22Rv1 (cell line): ENCODE measurements at regions not wholly inside any gene's neighbourhood (a gene's known extent, or its start where the extent isn't known, plus 50 kb on each side); places are given as distances from the start of the nearest gene placed in this dataset.

ENCODE experiments used
- H3K27ac ChIP-seq: fragments of 450-650 bp; 2 replicates; pipeline ENCODE4 v1.5.1; 2017
- CTCF ChIP-seq: fragments of 450-650 bp; IDR thresholded peaks from 2 replicates; pipeline ENCODE4 v1.5.1; 2017; ENCODE audit warnings: mild to moderate bottlenecking
- ZFX ChIP-seq: fragments of 450-650 bp; IDR thresholded peaks from 2 replicates; pipeline ENCODE4 v1.6.1; 2017; ENCODE audit warnings: antibody characterized with exemption, borderline replicate concordance

DNA sequence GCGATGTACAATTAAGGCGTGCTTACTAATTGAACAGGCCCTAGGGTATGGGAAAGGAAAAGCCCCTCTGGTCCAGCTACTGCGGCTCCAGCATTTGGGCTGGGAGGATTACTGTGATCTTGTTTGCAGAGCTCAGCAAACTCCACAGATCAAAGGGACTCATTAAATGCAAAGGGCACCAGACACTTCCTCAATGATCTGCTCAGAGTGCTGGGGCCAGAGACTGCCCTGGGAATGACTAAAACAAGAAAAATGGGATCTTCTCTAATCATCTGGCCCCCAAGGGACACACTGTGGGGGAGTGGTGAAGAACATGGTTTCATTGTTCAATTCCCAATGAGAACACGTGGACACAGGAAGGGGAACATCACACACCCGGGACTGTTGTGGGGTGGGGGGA, 85.0 kb downstream of the MARCHF4 start:
- H3K27ac ChIP-seq = no peak overlapping the region
- TF ChIP-seq CTCF (no peak), ZFX (no peak)

DNA sequence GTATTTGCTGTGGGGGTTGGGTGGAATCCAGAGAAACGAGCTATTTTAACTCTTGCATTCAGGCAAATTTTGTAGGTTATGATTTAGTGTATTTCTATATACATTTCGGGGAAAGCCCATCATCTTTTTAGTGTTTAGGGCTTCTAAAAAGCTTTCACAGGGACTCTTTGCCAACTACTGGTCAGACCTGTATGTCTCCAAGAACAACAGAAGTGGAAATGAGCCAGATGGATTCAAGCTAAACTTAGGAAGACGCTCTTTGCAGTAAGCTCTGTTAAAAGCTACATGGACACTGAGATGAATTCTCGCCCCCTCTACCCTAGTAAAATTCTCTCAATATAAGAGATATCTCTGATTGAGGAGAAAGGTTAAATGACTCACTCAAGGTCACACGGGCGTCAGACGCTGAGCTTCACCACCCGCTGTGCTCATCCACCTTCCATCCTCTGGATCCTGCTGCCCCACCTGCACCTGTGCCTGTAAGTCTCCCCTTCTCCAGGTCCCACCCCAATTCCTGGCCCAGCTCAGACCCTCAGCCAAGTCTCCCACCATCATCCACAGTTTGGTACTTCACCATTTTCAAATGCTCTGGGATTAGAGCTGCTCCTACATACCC, 85.6 kb downstream of the MARCHF4 start:
- H3K27ac ChIP-seq = no peak overlapping the region
- TF ChIP-seq CTCF (no peak), ZFX (no peak)

GRCh38 chr2:216285701-216286100, 86.6 kb downstream of the MARCHF4 start:
- no peak overlapping the region for H3K27ac ChIP-seq
- TF ChIP-seq ZFX (no peak), CTCF (no peak)

DNA sequence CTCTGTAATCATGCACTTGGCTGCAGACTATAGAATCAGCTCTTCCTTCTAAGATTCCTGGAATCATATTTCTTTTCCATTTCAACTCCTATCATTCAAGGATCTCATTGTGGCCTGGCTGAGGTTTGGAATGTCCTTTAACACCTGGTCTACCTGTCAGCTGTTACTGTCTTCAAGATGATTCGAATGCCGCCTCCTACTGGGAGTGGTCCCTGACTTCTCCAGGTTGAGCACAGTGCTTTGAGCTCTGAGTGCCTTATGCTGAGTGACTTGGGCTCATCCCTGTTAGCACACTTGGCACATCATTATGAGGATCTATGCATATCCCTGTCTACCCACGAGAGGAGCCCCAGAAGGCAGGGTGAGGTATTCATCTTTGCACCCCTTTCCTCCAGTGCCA, 87.6 kb downstream of the MARCHF4 start:
- H3K27ac ChIP-seq = no peak overlapping the region
- TF ChIP-seq ZFX (no peak), CTCF (no peak)

- no peak overlapping the region for H3K27ac ChIP-seq
These were observed 89.0 kb downstream of the MARCHF4 start for GRCh38 chr2:216283038-216283900.

DNA sequence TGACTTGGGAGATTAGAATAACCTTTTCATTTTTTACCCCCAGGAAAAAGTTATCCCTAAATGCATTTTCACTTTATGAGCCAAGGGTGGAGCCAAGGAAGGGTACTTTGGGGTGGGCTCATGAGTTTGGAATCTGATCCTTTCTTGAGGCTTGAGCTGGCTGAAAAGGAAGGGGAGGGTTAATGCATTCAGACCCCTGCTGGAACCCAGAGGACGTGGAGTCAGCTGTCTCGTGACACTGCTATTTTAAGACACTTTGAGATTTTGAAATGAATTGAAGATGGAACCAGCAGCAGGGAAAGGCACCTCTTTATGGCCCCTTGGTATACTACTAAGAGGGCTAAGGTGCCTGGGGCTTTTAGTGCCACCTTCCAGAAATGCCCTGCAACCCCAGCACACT, 90.4 kb downstream of the MARCHF4 start:
- no peak overlapping the region for H3K27ac ChIP-seq

More at GRCh38 chr2:216283038-216283900, 89.0 kb downstream of the MARCHF4 start:
- TF ChIP-seq CTCF (peak; percentile 80), ZFX (no peak)

More for the DNA sequence above, 90.4 kb downstream of the MARCHF4 start:
- no peak for TF ChIP-seq CTCF
- TF ChIP-seq ZFX = no peak
